OCI-LY7 (cell line): ENCODE measurements at regions not wholly inside any gene's neighbourhood (a gene's known extent, or its start where the extent isn't known, plus 50 kb on each side); places are given as distances from the start of the nearest gene placed in this dataset.

Experiments
- BruUV-seq: library from RNA; stranded (reverse); fragments of 400-500 nt; replicated peaks from 2 replicates; lab custom pipeline; 2021; lab: Mats Ljungman, UMichigan
- CTCF ChIA-PET: fragments of 300-600 bp; sonication (Branson Sonifier 250); formaldehyde crosslinking; loops from one replicate; lab custom pipeline; 2022; ENCODE audit warnings: antibody characterized with exemption; ENCODE audit not compliant: unreplicated experiment; lab: Charles Lee
- POLR2A ChIA-PET: fragments of 300-600 bp; sonication (Branson Sonifier 250); formaldehyde crosslinking; loops from one replicate; lab custom pipeline; 2022; ENCODE audit warnings: antibody characterized with exemption; lab: Charles Lee
- DNase-seq: peaks from one replicate; pipeline ENCODE4 v3.0.0-alpha.2; 2015; ENCODE audit warnings: low spot score
- H2AFZ ChIP-seq: fragments of 200-600 bp; sonication (generic), shearing (Covaris generic); 2 replicates; pipeline ENCODE4 v1.6.1; 2014; ENCODE audit warnings: mild to moderate bottlenecking, antibody characterized with exemption, low read length, moderate library complexity
- H3K27ac ChIP-seq: fragments of 200-600 bp; sonication (generic); 2 replicates; pipeline ENCODE4 v1.5.1; 2014; ENCODE audit warnings: mixed run types, low read depth, mild to moderate bottlenecking, moderate library complexity, low read length, inconsistent platforms; ENCODE audit not compliant: poor library complexity, severe bottlenecking
- H3K36me3 ChIP-seq: fragments of 200-600 bp; sonication (generic); 2 replicates; pipeline ENCODE4 v1.6.1; 2014; ENCODE audit warnings: mild to moderate bottlenecking, antibody characterized with exemption, low read length, moderate library complexity, mixed read lengths; ENCODE audit not compliant: insufficient read depth
- H3K4me1 ChIP-seq: fragments of 200-600 bp; sonication (generic); 2 replicates; pipeline ENCODE4 v1.5.1; 2014; ENCODE audit warnings: mild to moderate bottlenecking, low read length; ENCODE audit not compliant: insufficient read depth, poor library complexity, severe bottlenecking
- H3K4me2 ChIP-seq: fragments of 200-600 bp; sonication (generic); 2 replicates; pipeline ENCODE4 v1.6.1; 2014; ENCODE audit warnings: mild to moderate bottlenecking, low read length
- H3K4me3 ChIP-seq: fragments of 200-600 bp; sonication (generic); 2 replicates; pipeline ENCODE4 v1.5.1; 2014; ENCODE audit warnings: mild to moderate bottlenecking, low read depth, low read length; ENCODE audit not compliant: poor library complexity, severe bottlenecking
- H3K79me2 ChIP-seq: fragments of 200-600 bp; sonication (generic); 2 replicates; pipeline ENCODE4 v1.6.1; 2016; ENCODE audit warnings: low read depth, mild to moderate bottlenecking, low read length, moderate library complexity, mixed read lengths; ENCODE audit not compliant: insufficient read depth
- H3K9me2 ChIP-seq: fragments of 200-600 bp; sonication (generic); 2 replicates; pipeline ENCODE4 v1.6.1; 2016; ENCODE audit warnings: mild to moderate bottlenecking, low read length, mixed read lengths; ENCODE audit not compliant: insufficient read depth
- H3K9me3 ChIP-seq: fragments of 200-600 bp; sonication (generic); 2 replicates; pipeline ENCODE4 v1.6.1; 2014; ENCODE audit warnings: mild to moderate bottlenecking, mixed run types, low read length, mixed read lengths
- H4K20me1 ChIP-seq: fragments of 200-600 bp; sonication (generic); 2 replicates; pipeline ENCODE4 v1.6.1; 2014; ENCODE audit warnings: mild to moderate bottlenecking, antibody characterized with exemption, low read length, moderate library complexity, mixed read lengths; ENCODE audit not compliant: insufficient read depth
- CTCF ChIP-seq: fragments of 200-600 bp; sonication (generic); conservative IDR thresholded peaks from 2 replicates; pipeline ENCODE4 v1.5.1; 2014; ENCODE audit warnings: mild to moderate bottlenecking, antibody characterized with exemption, low read length, moderate library complexity, mixed read lengths
- EZH2phosphoT487 ChIP-seq: fragments of 200-600 bp; sonication (generic); IDR thresholded peaks from 2 replicates; pipeline ENCODE4 v1.6.1; 2018; ENCODE audit warnings: low read depth, borderline replicate concordance, mild to moderate bottlenecking, mixed run types, antibody characterized with exemption, low read length, moderate library complexity, mixed read lengths
- intact Hi-C: fragments of 100-400 bp; cut with micrococcal nuclease; formaldehyde crosslinking; loops from one replicate; pipeline ENCODE4 v1.10.0; 2022; ENCODE audit not compliant: unreplicated experiment

DNA sequence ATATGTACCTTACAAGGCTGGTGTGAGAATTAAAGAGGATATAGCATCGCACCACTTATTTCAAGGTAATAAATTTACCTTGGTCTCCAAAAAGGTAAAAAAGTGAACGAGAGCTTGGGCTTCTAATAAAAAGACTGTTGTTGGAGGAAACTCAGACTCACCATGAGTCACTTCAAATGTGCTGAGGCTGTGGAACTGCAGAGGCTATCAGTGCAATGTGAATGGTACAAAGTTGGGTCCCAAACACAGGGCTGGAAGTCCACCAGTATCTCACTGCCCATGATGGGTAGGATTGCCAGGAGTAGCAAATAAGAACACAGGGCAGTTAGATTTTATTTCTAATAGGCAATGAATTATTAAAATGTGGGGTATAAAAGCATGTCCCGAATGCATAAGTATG, 200.6 kb downstream of the MAFB start:
- H2AFZ ChIP-seq: no peak overlapping the region
- BruUV-seq: no TSS peak
- no peak overlapping the region for H3K4me2 ChIP-seq
- DNase-seq: no peak
- no peak overlapping the region for H3K27ac ChIP-seq
- H3K9me3 ChIP-seq: no peaks in the 10 kb centered on the region
- no peaks in the 10 kb centered on the region for H3K4me1 ChIP-seq
- no peaks in the 10 kb centered on the region for H3K79me2 ChIP-seq
- POLR2A ChIA-PET: interaction anchor here (0.7 kb wide), 1 partner anchor 38 kb away, joined by 3 read pairs; no protein-coding TSS in a partner anchor
- TF ChIP-seq CTCF (no peak), EZH2phosphoT487 (no peak)
- H3K9me2 ChIP-seq: no peaks in the 10 kb centered on the region
- CTCF ChIA-PET: no interaction called here
- intact Hi-C loops: no loop called here
- H4K20me1 ChIP-seq: no peaks in the 10 kb centered on the region
- no peaks in the 10 kb centered on the region for H3K36me3 ChIP-seq
- H3K4me3 ChIP-seq: no peak overlapping the region

DNA sequence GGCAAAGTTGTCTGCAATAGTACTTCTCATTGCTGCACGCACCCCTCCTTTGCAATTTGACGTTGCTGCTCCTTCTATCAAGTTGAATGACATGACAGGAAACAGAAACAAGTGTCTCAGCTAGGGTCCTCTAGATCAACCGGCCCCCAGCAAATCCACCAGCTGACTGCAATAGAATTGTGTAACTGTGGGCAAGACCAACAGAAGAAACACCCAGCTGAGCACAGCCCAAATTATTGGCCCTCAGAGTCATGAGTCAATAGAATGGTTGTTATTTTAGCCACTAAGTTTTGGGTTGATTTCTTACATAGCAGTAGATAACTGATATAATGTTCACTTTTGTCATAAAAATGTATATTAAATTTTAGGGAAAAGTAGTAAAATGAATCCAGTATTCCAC, 202.7 kb downstream of the MAFB start:
- H2AFZ ChIP-seq: no peak overlapping the region
- intact Hi-C loops: no loop called here
- BruUV-seq: no TSS peak
- H3K4me2 ChIP-seq: no peak overlapping the region
- no peaks in the 10 kb centered on the region for H3K4me1 ChIP-seq
- H3K36me3 ChIP-seq: no peaks in the 10 kb centered on the region
- no peaks in the 10 kb centered on the region for H3K9me2 ChIP-seq
- TF ChIP-seq EZH2phosphoT487 (no peak), CTCF (no peak)
- CTCF ChIA-PET: no interaction called here
- no peaks in the 10 kb centered on the region for H3K79me2 ChIP-seq
- H4K20me1 ChIP-seq: no peaks in the 10 kb centered on the region
- H3K4me3 ChIP-seq: no peak overlapping the region
- POLR2A ChIA-PET: no interaction called here
- H3K9me3 ChIP-seq: no peaks in the 10 kb centered on the region
- no peak for DNase-seq
- no peak overlapping the region for H3K27ac ChIP-seq

DNA sequence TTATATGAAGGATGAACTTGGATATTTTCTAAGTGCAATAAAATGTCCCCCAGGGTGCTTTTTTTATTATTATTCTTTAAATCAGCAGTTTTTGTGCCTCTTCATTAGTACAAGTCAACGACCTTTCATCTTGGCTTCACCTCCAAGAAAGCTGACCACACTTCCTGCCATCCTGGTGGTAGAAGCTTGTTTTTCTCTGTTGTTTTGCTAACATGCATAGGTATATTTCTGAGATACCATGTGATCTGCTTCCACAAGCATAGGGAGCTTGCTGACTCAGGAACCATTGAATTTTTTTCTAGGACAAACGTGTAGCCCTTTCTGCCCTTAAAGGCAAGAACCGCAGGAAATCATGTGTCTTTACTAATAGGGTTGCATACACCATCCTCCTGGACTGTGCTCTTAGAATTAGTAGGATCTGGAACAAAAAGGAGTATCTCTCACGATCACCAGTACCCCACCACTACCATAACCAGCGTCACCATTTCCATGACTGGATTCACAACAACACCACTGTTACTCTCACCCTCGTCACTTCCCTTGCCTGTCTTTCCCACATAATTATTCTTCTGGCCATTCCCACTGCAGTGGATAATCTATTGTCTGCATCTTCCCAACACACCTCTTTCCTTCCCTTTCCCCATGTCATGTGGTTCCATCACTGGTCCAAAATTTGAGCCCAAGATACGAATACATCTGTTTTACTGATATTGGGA, 207.1 kb downstream of the MAFB start:
- Histone ChIP-seq H3K4me1 (no peaks in the 10 kb centered on the region), H3K9me2 (no peaks in the 10 kb centered on the region), H2AFZ (no peak overlapping the region), H3K4me2 (no peak overlapping the region), H4K20me1 (no peaks in the 10 kb centered on the region), H3K4me3 (no peak overlapping the region), H3K9me3 (no peaks in the 10 kb centered on the region), H3K27ac (no peak overlapping the region), H3K36me3 (no peaks in the 10 kb centered on the region), H3K79me2 (no peaks in the 10 kb centered on the region)
- ChIA-PET POLR2A (no interaction called here), CTCF (no interaction called here)
- DNase-seq: no peak
- intact Hi-C loops: no loop called here
- no TSS peak for BruUV-seq
- TF ChIP-seq EZH2phosphoT487 (no peak), CTCF (no peak)
